GM13977 (cell line): ENCODE measurements at regions not wholly inside any gene's neighbourhood (a gene's known extent, or its start where the extent isn't known, plus 50 kb on each side); places are given as distances from the start of the nearest gene placed in this dataset.

Experiments used
- DNase-seq: peaks from one replicate; pipeline ENCODE4 v3.0.0; 2012; ENCODE audit warnings: low spot score
- in situ Hi-C: fragments of 300-500 bp; cut with MboI; formaldehyde crosslinking; loops from one replicate; pipeline ENCODE4 v1.12.0; 2022; ENCODE audit warnings: low sequenced_read_pairs, low pct_unique_long_range_greater_than_20kb, mixed read lengths, inconsistent platforms; ENCODE audit not compliant: unreplicated experiment
- TF ChIP-seq, protein P1 (sequence below): IDR thresholded peaks from 2 replicates; pipeline ENCODE4 v1.5.1; 2012; ENCODE audit warnings: mild to moderate bottlenecking, control low read depth; ENCODE audit not compliant: insufficient read depth; ENCODE audit errors: extremely low read depth, missing control alignments

DNA sequence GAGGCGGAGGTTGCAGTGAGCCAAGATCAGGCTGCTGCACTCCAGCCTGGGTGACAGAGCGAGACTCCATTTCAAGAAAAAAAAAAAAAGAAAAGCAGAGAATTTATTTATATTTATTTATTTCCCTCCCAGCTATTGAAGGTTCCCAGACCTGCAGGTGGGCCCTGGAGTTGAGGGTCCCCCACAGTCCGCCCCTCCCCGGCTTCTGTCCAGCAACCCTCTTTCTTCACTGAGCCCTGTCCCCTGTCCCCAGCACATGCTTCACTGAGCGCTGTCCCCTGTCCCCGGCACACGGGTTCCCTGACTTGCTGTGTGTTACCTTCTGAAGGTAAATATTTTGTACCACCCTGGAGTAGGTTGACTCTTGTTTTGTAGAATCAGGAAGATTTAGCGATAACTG is 301.7 kb upstream of the PITRM1 start:
- TF ChIP-seq, protein P1, sequence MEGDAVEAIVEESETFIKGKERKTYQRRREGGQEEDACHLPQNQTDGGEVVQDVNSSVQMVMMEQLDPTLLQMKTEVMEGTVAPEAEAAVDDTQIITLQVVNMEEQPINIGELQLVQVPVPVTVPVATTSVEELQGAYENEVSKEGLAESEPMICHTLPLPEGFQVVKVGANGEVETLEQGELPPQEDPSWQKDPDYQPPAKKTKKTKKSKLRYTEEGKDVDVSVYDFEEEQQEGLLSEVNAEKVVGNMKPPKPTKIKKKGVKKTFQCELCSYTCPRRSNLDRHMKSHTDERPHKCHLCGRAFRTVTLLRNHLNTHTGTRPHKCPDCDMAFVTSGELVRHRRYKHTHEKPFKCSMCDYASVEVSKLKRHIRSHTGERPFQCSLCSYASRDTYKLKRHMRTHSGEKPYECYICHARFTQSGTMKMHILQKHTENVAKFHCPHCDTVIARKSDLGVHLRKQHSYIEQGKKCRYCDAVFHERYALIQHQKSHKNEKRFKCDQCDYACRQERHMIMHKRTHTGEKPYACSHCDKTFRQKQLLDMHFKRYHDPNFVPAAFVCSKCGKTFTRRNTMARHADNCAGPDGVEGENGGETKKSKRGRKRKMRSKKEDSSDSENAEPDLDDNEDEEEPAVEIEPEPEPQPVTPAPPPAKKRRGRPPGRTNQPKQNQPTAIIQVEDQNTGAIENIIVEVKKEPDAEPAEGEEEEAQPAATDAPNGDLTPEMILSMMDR, result no peak
- in situ Hi-C loops, result no loop called here
- DNase-seq, result no peak

DNA sequence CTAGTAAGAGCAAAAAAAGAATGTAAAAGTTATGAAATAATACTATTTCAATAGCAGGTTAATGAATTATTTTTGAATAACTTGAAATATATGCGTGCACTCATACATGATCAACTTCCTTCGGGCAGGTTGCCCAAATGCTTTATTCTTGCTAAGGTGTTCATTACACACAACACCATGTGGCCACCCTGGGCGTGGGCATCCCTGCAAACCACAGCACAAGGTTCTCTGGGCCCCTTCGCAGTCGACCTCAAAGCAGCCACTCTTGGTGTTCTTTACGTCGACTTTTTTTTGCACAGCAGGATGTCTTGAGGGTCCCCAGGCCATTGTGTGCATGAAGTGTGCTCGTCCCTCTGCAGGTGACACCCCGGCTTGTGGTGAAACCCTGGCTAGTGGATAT is 300.7 kb upstream of the PITRM1 start:
- in situ Hi-C loops, result no loop called here
- TF ChIP-seq, protein P1, result no peak
- no peak for DNase-seq

DNA sequence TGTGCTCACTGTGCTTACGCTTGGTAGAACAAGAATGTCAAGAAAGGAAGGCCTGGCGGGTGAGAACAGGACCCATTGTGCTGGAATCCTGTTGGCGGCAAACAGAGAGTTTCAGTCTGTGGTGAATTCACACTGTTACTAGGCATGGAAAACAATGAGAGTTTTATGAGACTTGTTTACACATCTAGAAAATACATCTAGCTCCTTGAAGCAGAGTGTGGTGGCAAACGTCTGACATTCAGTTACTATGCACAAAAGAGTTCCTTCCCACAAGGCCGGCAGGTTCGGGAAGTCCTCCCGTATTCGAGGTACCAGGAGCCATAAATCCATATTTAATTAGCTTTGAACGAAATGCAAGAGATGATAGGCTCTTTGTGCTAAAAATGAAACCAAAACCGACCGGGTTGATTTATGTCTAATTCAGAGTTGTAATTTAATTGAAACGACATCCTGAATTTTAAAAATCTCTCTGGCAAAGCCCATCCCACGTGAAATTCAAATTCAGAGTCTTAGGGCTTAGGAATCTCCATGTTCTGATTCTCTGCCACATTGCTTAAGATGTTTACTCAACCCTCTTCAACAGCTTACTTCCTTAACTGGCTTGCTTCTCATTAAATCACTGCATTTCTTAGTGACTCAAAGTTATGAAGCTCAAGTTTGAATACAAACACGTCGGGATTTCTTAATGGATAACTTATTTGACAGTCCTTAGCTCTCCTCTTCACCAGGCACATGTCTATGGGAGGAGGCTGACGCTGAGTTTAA is 299.9 kb upstream of the PITRM1 start:
- TF ChIP-seq, protein P1, result no peak
- DNase-seq, result no peak
- in situ Hi-C loops, result no loop called here

DNA sequence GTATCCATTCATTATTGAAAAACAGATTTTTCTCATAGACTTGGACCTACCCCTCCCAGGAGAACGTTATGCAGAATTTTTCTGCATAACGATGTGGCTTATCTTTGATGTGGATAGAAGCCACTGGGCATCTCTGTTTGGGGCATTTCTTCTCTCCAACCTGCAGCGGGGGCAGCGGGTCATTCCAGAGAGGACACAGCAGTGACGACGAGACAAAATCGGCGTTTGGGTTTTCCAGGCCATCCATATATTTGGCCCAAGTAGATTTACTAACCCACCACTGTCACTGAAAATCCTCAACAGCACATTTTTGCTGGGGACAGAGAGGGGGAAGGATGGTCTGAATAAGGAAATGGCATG is 299.3 kb upstream of the PITRM1 start:
- in situ Hi-C loops, result no loop called here
- no peak for DNase-seq
- TF ChIP-seq, protein P1, result no peak

DNA sequence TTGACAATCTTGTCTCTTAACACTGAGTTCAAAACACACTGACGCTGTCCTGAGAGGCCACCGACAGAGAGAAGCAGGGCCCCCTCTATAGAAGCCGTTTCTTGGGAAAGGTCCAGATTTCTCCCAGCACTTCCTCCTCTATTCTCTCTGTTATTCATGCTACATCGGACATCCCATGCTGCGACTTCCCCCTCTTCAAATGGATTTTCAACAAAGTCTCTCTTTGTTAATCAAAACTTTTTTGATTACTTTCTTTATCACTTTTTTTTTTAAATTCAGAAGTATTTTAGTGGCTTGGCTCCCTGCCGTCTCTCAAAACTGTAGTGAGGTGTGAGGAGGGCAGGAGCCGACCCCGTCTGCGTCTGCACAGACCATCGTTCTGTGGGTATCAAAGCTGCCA is 298.9 kb upstream of the PITRM1 start:
- in situ Hi-C loops, result no loop called here
- TF ChIP-seq, protein P1, result no peak

DNA sequence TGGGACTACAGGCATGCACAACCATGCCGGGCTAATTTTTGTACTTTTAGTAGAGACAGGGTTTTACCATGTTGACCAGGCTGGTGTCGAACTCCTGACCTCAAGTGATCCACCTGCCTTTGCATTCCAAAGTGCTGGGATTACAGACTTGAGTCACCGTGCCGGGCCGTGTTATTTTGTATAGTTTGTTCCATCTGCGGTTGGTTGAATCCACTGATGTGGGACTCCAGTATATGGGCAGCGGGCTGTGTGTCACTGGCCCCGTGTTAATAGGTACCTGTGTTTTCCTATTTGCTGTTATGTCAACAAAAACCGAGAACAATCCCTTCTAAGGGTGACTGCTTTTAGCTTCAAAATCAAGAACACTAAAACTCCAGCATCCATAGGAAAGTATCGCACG is 297.6 kb upstream of the PITRM1 start:
- no peak for DNase-seq
- TF ChIP-seq, protein P1, result no peak
- in situ Hi-C loops, result no loop called here

More for the DNA sequence above, 298.9 kb upstream of the PITRM1 start:
- DNase-seq, result no peak
